B cell (primary cell): ENCODE measurements at regions not wholly inside any gene's neighbourhood (a gene's known extent, or its start where the extent isn't known, plus 50 kb on each side); places are given as distances from the start of the nearest gene placed in this dataset.

Source experiments
- ATAC-seq: fragments of 200-7000 bp; cut with Tn5 transposase; one replicate; pipeline ENCODE4 v1.10.0; 2021; ENCODE audit warnings: low read depth, mild to moderate bottlenecking, moderate number of reproducible peaks, moderate library complexity
- CTCF ChIA-PET: fragments of 350-600 bp; sonication (Branson Sonifier 250); formaldehyde crosslinking; loops from one replicate; lab custom pipeline; 2021; ENCODE audit warnings: antibody characterized with exemption, inconsistent platforms; lab: Charles Lee
- POLR2A ChIA-PET: fragments of 350-600 bp; sonication (Branson Sonifier 250); formaldehyde crosslinking; loops from one replicate; lab custom pipeline; 2021; ENCODE audit warnings: antibody characterized with exemption; lab: Charles Lee
- DNase-seq: peaks from one replicate; pipeline ENCODE4 v3.0.0; 2013
- H2AFZ ChIP-seq: 2 replicates; pipeline ENCODE4 v1.6.1; 2012; ENCODE audit warnings: mild to moderate bottlenecking, low read depth, low read length; ENCODE audit not compliant: insufficient read depth, poor library complexity, severe bottlenecking
- H3K27ac ChIP-seq, 2 donors: 1 replicate in 1 of 2; 2 replicates in 1 of 2; pipeline ENCODE4 v1.5.1; 2012 to 2013; ENCODE audit warnings: low read length in 2 of 2, mild to moderate bottlenecking in 2 of 2, moderate library complexity in 1 of 2
- H3K27me3 ChIP-seq, 4 experiments: fragments of 200-600 bp in 1 of 4; sonication (generic) in 1 of 4; replicated peaks in 1 of 4; 1 replicate in 2 of 4; 2 replicates in 2 of 4; pipeline versions ENCODE4 v1.6.1 to v1.7.0; 2013 to 2016; ENCODE audit warnings: low read length in 3 of 4, mild to moderate bottlenecking in 2 of 4, mixed read lengths in 1 of 4, moderate library complexity in 1 of 4; ENCODE audit not compliant: insufficient read depth in 4 of 4, control insufficient read depth in 3 of 4; ENCODE audit errors: control extremely low read depth in 1 of 4
- H3K36me3 ChIP-seq, 2 experiments: replicated peaks in 1 of 2; 1 replicate in 1 of 2; 2 replicates in 1 of 2; pipeline versions ENCODE4 v1.6.1 to v1.7.1; 2013; ENCODE audit warnings: low read length in 1 of 2; ENCODE audit not compliant: insufficient read depth in 2 of 2, control insufficient read depth in 1 of 2; ENCODE audit errors: control extremely low read depth in 1 of 2, extremely low read depth in 1 of 2
- H3K4me1 ChIP-seq, 2 donors: fragments of 200-600 bp in 1 of 2; sonication (generic) in 1 of 2; 1 replicate in 1 of 2; 2 replicates in 1 of 2; pipeline versions ENCODE4 v1.5.1 to v1.6.1; 2013 to 2017; ENCODE audit warnings: low read length in 2 of 2; ENCODE audit not compliant: control insufficient read depth in 2 of 2, insufficient read depth in 2 of 2
- H3K4me2 ChIP-seq: replicated peaks from 2 replicates; pipeline ENCODE3; 2012; ENCODE audit warnings: mild to moderate bottlenecking, low read depth, low read length; ENCODE audit not compliant: poor library complexity, severe bottlenecking
- H3K4me3 ChIP-seq, 5 experiments: fragments of 200-600 bp in 1 of 5; sonication (generic) in 1 of 5; 1 replicate in 3 of 5; 2 replicates in 2 of 5; pipeline versions ENCODE4 v1.5.1 to v1.7.0; 2011 to 2016; ENCODE audit warnings: low read length in 4 of 5, mild to moderate bottlenecking in 4 of 5, low read depth in 2 of 5, control low read depth in 1 of 5, moderate library complexity in 1 of 5; ENCODE audit not compliant: insufficient read depth in 1 of 5; ENCODE audit errors: control extremely low read depth in 1 of 5, extremely low read depth in 1 of 5
- H3K79me2 ChIP-seq: fragments of 200-600 bp; sonication (generic); one replicate; pipeline ENCODE4 v1.6.0; 2016; ENCODE audit warnings: low read length; ENCODE audit not compliant: control insufficient read depth, insufficient read depth
- H3K9ac ChIP-seq: fragments of 200-600 bp; sonication (generic); 2 replicates; pipeline ENCODE4 v1.6.1; 2017; ENCODE audit warnings: mild to moderate bottlenecking, low read length, moderate library complexity
- H3K9me3 ChIP-seq, 3 donors: one replicate each; pipeline versions ENCODE4 v1.6.1 to v1.7.1; 2013; ENCODE audit warnings: low read length in 2 of 3; ENCODE audit not compliant: control insufficient read depth in 2 of 3, insufficient read depth in 1 of 3; ENCODE audit errors: control extremely low read depth in 1 of 3
- H4K20me1 ChIP-seq: 2 replicates; pipeline ENCODE4 v1.6.0; 2012; ENCODE audit warnings: mild to moderate bottlenecking, low read length; ENCODE audit not compliant: insufficient read depth, control insufficient read depth, poor library complexity, severe bottlenecking
- H3K27ac Mint-ChIP-seq: one replicate; pipeline ENCODE4 v1.8.0; 2021; ENCODE audit warnings: mixed read lengths
- H3K27me3 Mint-ChIP-seq: one replicate; pipeline ENCODE4 v1.8.0; 2021; ENCODE audit warnings: mixed read lengths
- H3K4me1 Mint-ChIP-seq: one replicate; pipeline ENCODE4 v1.8.0; 2021; ENCODE audit warnings: mixed read lengths
- H3K4me3 Mint-ChIP-seq: one replicate; pipeline ENCODE4 v1.8.0; 2021; ENCODE audit warnings: mixed read lengths
- H3K9me3 Mint-ChIP-seq: one replicate; pipeline ENCODE4 v1.8.0; 2022; ENCODE audit warnings: mixed read lengths; ENCODE audit not compliant: insufficient read depth
- CTCF ChIP-seq: fragments of 200-600 bp; IDR thresholded peaks from one replicate; pipeline ENCODE4 v1.8.0; 2022; ENCODE audit warnings: antibody characterized with exemption, mild to moderate bottlenecking
- EZH2 ChIP-seq: IDR thresholded peaks from 2 replicates; pipeline ENCODE4 v1.6.1; 2012; ENCODE audit warnings: borderline replicate concordance, low read depth, mild to moderate bottlenecking, moderate library complexity, low read length; ENCODE audit not compliant: insufficient read depth, poor library complexity, severe bottlenecking
- WGBS: methylation state at CpG from one replicate; pipeline ENCODE4 v1.1.5; 2013; ENCODE audit warnings: missing lambda C conversion rate; ENCODE audit not compliant: insufficient coverage; 5-methylcytosine and 5-hydroxymethylcytosine counted together
- intact Hi-C: fragments of 100-400 bp; cut with micrococcal nuclease; formaldehyde crosslinking; loops from one replicate; pipeline ENCODE4 v1.10.0; 2022

- Histone ChIP-seq H3K27me3 (no peaks in the 10 kb centered on the region), H3K79me2 (no peaks in the 10 kb centered on the region), H4K20me1 (no peaks in the 10 kb centered on the region), H3K9ac (no peak overlapping the region), H3K4me1 (no peaks in the 10 kb centered on the region), H3K27ac (no peak overlapping the region), H3K36me3 (no peaks in the 10 kb centered on the region), H3K4me2 (no peak overlapping the region), H3K9me3 (no peaks in the 10 kb centered on the region), H2AFZ (no peak overlapping the region), H3K4me3 (no peak overlapping the region)
- H3K27me3 Mint-ChIP-seq, result peaks cover 3% of the 10 kb centered on the region
- 64% methylated on average over 2 of the region's 3 CpGs for WGBS
- ATAC-seq (no peak), DNase-seq (no peak)
- H3K9me3 Mint-ChIP-seq, result peaks cover 3% of the 10 kb centered on the region
- CTCF ChIA-PET, result no interaction called here
- peaks cover 4% of the 10 kb centered on the region for H3K4me1 Mint-ChIP-seq
- TF ChIP-seq CTCF (no peak), EZH2 (no peak)
- no peak overlapping the region for H3K27ac Mint-ChIP-seq
- H3K4me3 Mint-ChIP-seq, result no peak overlapping the region
- intact Hi-C loops, result no loop called here
- POLR2A ChIA-PET, result no interaction called here
Measured at GRCh38 chr14:65993103-65993502, 493.1 kb upstream of the CCDC196 start.

- no peak for TF ChIP-seq CTCF
- TF ChIP-seq EZH2, result no peak
- DNase-seq, result no peak
Measured at GRCh38 chr14:65993996-65994395, 492.2 kb upstream of the CCDC196 start.

More at GRCh38 chr14:65993996-65994395, 492.2 kb upstream of the CCDC196 start:
- Mint-ChIP-seq H3K9me3 (peaks cover 3% of the 10 kb centered on the region), H3K27me3 (peaks cover 11% of the 10 kb centered on the region), H3K4me3 (no peak overlapping the region), H3K27ac (no peak overlapping the region), H3K4me1 (peaks cover 4% of the 10 kb centered on the region)
- no CpG with 5 or more reads among the region's 5 CpGs for WGBS
- ChIA-PET CTCF (no interaction called here), POLR2A (no interaction called here)
- Histone ChIP-seq H3K4me3 (no peak overlapping the region), H3K4me2 (no peak overlapping the region), H3K27ac (no peak overlapping the region), H3K36me3 (no peaks in the 10 kb centered on the region), H4K20me1 (no peaks in the 10 kb centered on the region), H2AFZ (no peak overlapping the region), H3K79me2 (no peaks in the 10 kb centered on the region), H3K9me3 (peaks cover 0 to 5% (median 4%) of the 10 kb centered on the region in 3 donors), H3K9ac (no peak overlapping the region), H3K27me3 (peaks cover 0 to 8% (median 0%) of the 10 kb centered on the region in 4 experiments), H3K4me1 (no peaks in the 10 kb centered on the region)
- no peak for ATAC-seq
- intact Hi-C loops, result no loop called here
